Prostate gland (tissue), 2 donors: ENCODE measurements at regions not wholly inside any gene's neighbourhood (a gene's known extent, or its start where the extent isn't known, plus 50 kb on each side); places are given as distances from the start of the nearest gene placed in this dataset.
"Not testable (repeated sequence)": the region's sequence is repeated elsewhere in the genome, so short reads cannot be mapped to it uniquely, and the experiment has no call there.

Source experiments
- CTCF ChIP-seq, 4 experiments: fragments of 200-600 bp in 2 of 4; fragments of 450-650 bp in 2 of 4; sonication (generic) in 2 of 4; IDR thresholded peaks; 1 replicate in 3 of 4; 2 replicates in 1 of 4; pipeline ENCODE4 v1.5.1; 2016 to 2019; ENCODE audit warnings: antibody characterized with exemption in 4 of 4, mild to moderate bottlenecking in 2 of 4, moderate library complexity in 2 of 4
- POLR2A ChIP-seq: fragments of 450-650 bp; IDR thresholded peaks from one replicate; pipeline ENCODE4 v1.6.1; 2016; ENCODE audit warnings: antibody characterized with exemption, mild to moderate bottlenecking
- POLR2AphosphoS5 ChIP-seq: sonication (generic); formaldehyde crosslinking; IDR thresholded peaks from one replicate; pipeline ENCODE4 v1.6.1; 2017; ENCODE audit warnings: antibody characterized with exemption

- TF ChIP-seq CTCF (IDR thresholded peaks at IDR 0.05); POLR2A; POLR2AphosphoS5: not testable (repeated sequence)
Observed at GRCh38 chr2:87572906-87573305, 175.0 kb upstream of the PLGLB2 start.
